ENCODE measurements at regions not wholly inside any gene's neighbourhood (a gene's known extent, or its start where the extent isn't known, plus 50 kb on each side); places are given as distances from the start of the nearest gene placed in this dataset.

- H3K79me2 ChIP-seq (ENCODE audit: control insufficient read depth, insufficient read depth, low read length): no peaks in the 10 kb centered on the region
- no peak overlapping the region for H3K27ac ChIP-seq (ENCODE audit: control insufficient read depth, insufficient read depth, low read length)
- FAIRE-seq: no peak
Observed at GRCh38 chr6:91098006-91098405, 511.1 kb upstream of the MAP3K7 start.

GRCh38 chr6:91097364-91097763 lies 510.5 kb upstream of the MAP3K7 start:
- no peak for FAIRE-seq
- dilution Hi-C loops (cut with MboI; ENCODE audit: extremely low pct_ligation_motif_present, low sequenced_read_pairs): no loop called here
- Histone ChIP-seq H3K9me1 (ENCODE audit: control insufficient read depth, extremely low read depth, insufficient read depth, low read length) (no peaks in the 10 kb centered on the region), H3K4me2 (ENCODE audit: control insufficient read depth, extremely low read depth, insufficient read depth, low read depth, low read length) (no peak overlapping the region), H3K9ac (ENCODE audit: control insufficient read depth, extremely low read depth, insufficient read depth, low read length) (no peak overlapping the region), H3K4me1 (ENCODE audit: control insufficient read depth, extremely low read depth, insufficient read depth, low read length) (no peaks in the 10 kb centered on the region), H3K4me3 (ENCODE audit: control insufficient read depth in 2 of 3, extremely low read depth in 1 of 3, insufficient read depth in 2 of 3, low read depth in 1 of 3, low read length in 3 of 3) (no peak overlapping the region), H3K9me3 (ENCODE audit: control insufficient read depth, low read depth, low read length) (no peaks in the 10 kb centered on the region), H3K36me3 (ENCODE audit: control insufficient read depth in 2 of 2, extremely low read depth in 1 of 2, insufficient read depth in 2 of 2, low read length in 2 of 2) (no peaks in the 10 kb centered on the region), H2AFZ (ENCODE audit: control insufficient read depth, low read length) (no peak overlapping the region), H4K20me1 (ENCODE audit: control insufficient read depth, extremely low read depth, insufficient read depth, low read length) (no peaks in the 10 kb centered on the region), H3K79me2 (ENCODE audit: control insufficient read depth, insufficient read depth, low read length) (no peaks in the 10 kb centered on the region), H3K27ac (ENCODE audit: control insufficient read depth, insufficient read depth, low read length) (no peak overlapping the region), H3K27me3 (ENCODE audit: control insufficient read depth, extremely low read depth, insufficient read depth, low read length) (no peaks in the 10 kb centered on the region)
- no peak for TF ChIP-seq EZH2 (IDR thresholded peaks at IDR 0.05; ENCODE audit: low read length)
- TF ChIP-seq, protein P1, sequence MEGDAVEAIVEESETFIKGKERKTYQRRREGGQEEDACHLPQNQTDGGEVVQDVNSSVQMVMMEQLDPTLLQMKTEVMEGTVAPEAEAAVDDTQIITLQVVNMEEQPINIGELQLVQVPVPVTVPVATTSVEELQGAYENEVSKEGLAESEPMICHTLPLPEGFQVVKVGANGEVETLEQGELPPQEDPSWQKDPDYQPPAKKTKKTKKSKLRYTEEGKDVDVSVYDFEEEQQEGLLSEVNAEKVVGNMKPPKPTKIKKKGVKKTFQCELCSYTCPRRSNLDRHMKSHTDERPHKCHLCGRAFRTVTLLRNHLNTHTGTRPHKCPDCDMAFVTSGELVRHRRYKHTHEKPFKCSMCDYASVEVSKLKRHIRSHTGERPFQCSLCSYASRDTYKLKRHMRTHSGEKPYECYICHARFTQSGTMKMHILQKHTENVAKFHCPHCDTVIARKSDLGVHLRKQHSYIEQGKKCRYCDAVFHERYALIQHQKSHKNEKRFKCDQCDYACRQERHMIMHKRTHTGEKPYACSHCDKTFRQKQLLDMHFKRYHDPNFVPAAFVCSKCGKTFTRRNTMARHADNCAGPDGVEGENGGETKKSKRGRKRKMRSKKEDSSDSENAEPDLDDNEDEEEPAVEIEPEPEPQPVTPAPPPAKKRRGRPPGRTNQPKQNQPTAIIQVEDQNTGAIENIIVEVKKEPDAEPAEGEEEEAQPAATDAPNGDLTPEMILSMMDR (optimal IDR thresholded peaks at IDR 0.05 in 1 of 3, IDR thresholded peaks at IDR 0.05 in 1 of 3, conservative IDR thresholded peaks at IDR 0.05 in 1 of 3; ENCODE audit: extremely low read depth in 1 of 3, insufficient read depth in 2 of 3, low read length in 3 of 3): no peak
- no peak for DNase-seq (ENCODE audit: low read depth, low spot score)

More at GRCh38 chr6:91098006-91098405, 511.1 kb upstream of the MAP3K7 start:
- TF ChIP-seq, protein P1 (optimal IDR thresholded peaks at IDR 0.05 in 1 of 3, IDR thresholded peaks at IDR 0.05 in 1 of 3, conservative IDR thresholded peaks at IDR 0.05 in 1 of 3; ENCODE audit: extremely low read depth in 1 of 3, insufficient read depth in 2 of 3, low read length in 3 of 3): no peak
- TF ChIP-seq EZH2 (IDR thresholded peaks at IDR 0.05; ENCODE audit: low read length): no peak
- H3K4me1 ChIP-seq (ENCODE audit: control insufficient read depth, extremely low read depth, insufficient read depth, low read length): no peaks in the 10 kb centered on the region
- no peaks in the 10 kb centered on the region for H3K9me3 ChIP-seq (ENCODE audit: control insufficient read depth, low read depth, low read length)
- no peak overlapping the region for H3K9ac ChIP-seq (ENCODE audit: control insufficient read depth, extremely low read depth, insufficient read depth, low read length)
- no peak overlapping the region for H2AFZ ChIP-seq (ENCODE audit: control insufficient read depth, low read length)
- no peaks in the 10 kb centered on the region for H3K36me3 ChIP-seq (ENCODE audit: control insufficient read depth in 2 of 2, extremely low read depth in 1 of 2, insufficient read depth in 2 of 2, low read length in 2 of 2)
- no peaks in the 10 kb centered on the region for H4K20me1 ChIP-seq (ENCODE audit: control insufficient read depth, extremely low read depth, insufficient read depth, low read length)
- no peak overlapping the region for H3K4me2 ChIP-seq (ENCODE audit: control insufficient read depth, extremely low read depth, insufficient read depth, low read depth, low read length)
- H3K4me3 ChIP-seq (ENCODE audit: control insufficient read depth in 2 of 3, extremely low read depth in 1 of 3, insufficient read depth in 2 of 3, low read depth in 1 of 3, low read length in 3 of 3): no peak overlapping the region
- no peaks in the 10 kb centered on the region for H3K9me1 ChIP-seq (ENCODE audit: control insufficient read depth, extremely low read depth, insufficient read depth, low read length)
- DNase-seq (ENCODE audit: low read depth, low spot score): no peak
- dilution Hi-C loops (cut with MboI; ENCODE audit: extremely low pct_ligation_motif_present, low sequenced_read_pairs): no loop called here
- H3K27me3 ChIP-seq (ENCODE audit: control insufficient read depth, extremely low read depth, insufficient read depth, low read length): no peaks in the 10 kb centered on the region

Data from keratinocyte (primary cell).